H9 (cell line): ENCODE measurements at regions not wholly inside any gene's neighbourhood (a gene's known extent, or its start where the extent isn't known, plus 50 kb on each side); places are given as distances from the start of the nearest gene placed in this dataset.

ENCODE experiments used
- DNase-seq: peaks from one replicate; pipeline ENCODE4 v3.0.0-alpha.2; 2017
- H2AFZ ChIP-seq: one replicate; pipeline ENCODE4 v1.6.1; 2013; ENCODE audit warnings: mild to moderate bottlenecking, low read length, control low read depth, moderate library complexity
- H2AK5ac ChIP-seq: 2 replicates; pipeline ENCODE4 v1.6.1; 2013; ENCODE audit warnings: low read length, control low read depth, mixed read lengths; ENCODE audit not compliant: insufficient read length
- H2BK120ac ChIP-seq: one replicate; pipeline ENCODE4 v1.6.1; 2013; ENCODE audit warnings: low read depth, mild to moderate bottlenecking, low read length, control low read depth, inconsistent platforms; ENCODE audit not compliant: poor library complexity, severe bottlenecking
- H2BK12ac ChIP-seq: 2 replicates; pipeline ENCODE4 v1.6.1; 2013; ENCODE audit warnings: low read length, control low read depth, mixed read lengths, low read depth; ENCODE audit not compliant: insufficient read length
- H2BK15ac ChIP-seq: 2 replicates; pipeline ENCODE4 v1.6.1; 2013; ENCODE audit warnings: low read depth, low read length, control low read depth
- H2BK20ac ChIP-seq: one replicate; pipeline ENCODE4 v1.6.1; 2013; ENCODE audit warnings: low read depth, mild to moderate bottlenecking, low read length, control low read depth, inconsistent platforms; ENCODE audit not compliant: poor library complexity, severe bottlenecking
- H2BK5ac ChIP-seq: 2 replicates; pipeline ENCODE4 v1.6.1; 2013; ENCODE audit warnings: low read length, control low read depth, mixed read lengths; ENCODE audit not compliant: insufficient read length
- H3K14ac ChIP-seq: 2 replicates; pipeline ENCODE4 v1.6.1; 2013; ENCODE audit warnings: low read length, control low read depth; ENCODE audit not compliant: insufficient read depth
- H3K18ac ChIP-seq: 2 replicates; pipeline ENCODE4 v1.6.1; 2013; ENCODE audit warnings: low read depth, mild to moderate bottlenecking, mixed read lengths, low read length, control low read depth; ENCODE audit not compliant: insufficient read length
- H3K23ac ChIP-seq: 2 replicates; pipeline ENCODE4 v1.6.1; 2013; ENCODE audit warnings: low read length, control low read depth, mixed read lengths, low read depth; ENCODE audit not compliant: insufficient read length
- H3K23me2 ChIP-seq: 2 replicates; pipeline ENCODE4 v1.6.1; 2013; ENCODE audit warnings: low read depth, mild to moderate bottlenecking, mixed read lengths, low read length, control low read depth; ENCODE audit not compliant: insufficient read length, poor library complexity, severe bottlenecking
- H3K27ac ChIP-seq: 2 replicates; pipeline ENCODE4 v1.5.1; 2013; ENCODE audit warnings: low read length, control low read depth, mixed read lengths, low read depth; ENCODE audit not compliant: insufficient read length
- H3K27me3 ChIP-seq: 2 replicates; pipeline ENCODE4 v1.6.1; 2013; ENCODE audit warnings: low read length, control low read depth, inconsistent platforms; ENCODE audit not compliant: insufficient read depth
- H3K4ac ChIP-seq: 2 replicates; pipeline ENCODE4 v1.6.1; 2013; ENCODE audit warnings: low read depth, mild to moderate bottlenecking, control low read depth, inconsistent platforms, low read length, moderate library complexity
- H3K4me1 ChIP-seq: 2 replicates; pipeline ENCODE4 v1.6.1; 2013; ENCODE audit warnings: low read length, control low read depth, inconsistent platforms; ENCODE audit not compliant: insufficient read depth
- H3K4me2 ChIP-seq: 2 replicates; pipeline ENCODE4 v1.6.1; 2013; ENCODE audit warnings: low read length, control low read depth, mixed read lengths; ENCODE audit not compliant: insufficient read length, insufficient read depth
- H3K56ac ChIP-seq: 2 replicates; pipeline ENCODE4 v1.6.1; 2013; ENCODE audit warnings: low read depth, mild to moderate bottlenecking, mixed read lengths, low read length, control low read depth; ENCODE audit not compliant: insufficient read length
- H3K79me1 ChIP-seq: 2 replicates; pipeline ENCODE4 v1.6.1; 2013; ENCODE audit warnings: low read depth, mild to moderate bottlenecking, moderate library complexity, low read length, control low read depth, inconsistent platforms; ENCODE audit not compliant: insufficient read depth, poor library complexity, severe bottlenecking
- H3K79me2 ChIP-seq: 2 replicates; pipeline ENCODE4 v1.6.1; 2013; ENCODE audit warnings: low read length, control low read depth, inconsistent platforms; ENCODE audit not compliant: insufficient read depth
- H3K9ac ChIP-seq: 2 replicates; pipeline ENCODE4 v1.6.1; 2013; ENCODE audit warnings: low read length, control low read depth, mixed read lengths; ENCODE audit not compliant: insufficient read length; ENCODE audit errors: extremely low read depth
- H3K9me3 ChIP-seq: one replicate; pipeline ENCODE4 v1.6.1; 2013; ENCODE audit warnings: low read depth, low read length, inconsistent platforms; ENCODE audit not compliant: control insufficient read depth
- H3T11ph ChIP-seq: one replicate; pipeline ENCODE4 v1.6.1; 2013; ENCODE audit warnings: mild to moderate bottlenecking, low read length, control low read depth, inconsistent platforms
- H4K20me1 ChIP-seq: one replicate; pipeline ENCODE4 v1.6.1; 2013; ENCODE audit not compliant: control insufficient read depth, insufficient read length, insufficient read depth
- H4K5ac ChIP-seq: 2 replicates; pipeline ENCODE4 v1.6.1; 2013; ENCODE audit warnings: low read depth, mild to moderate bottlenecking, mixed read lengths, low read length, control low read depth; ENCODE audit not compliant: insufficient read length
- H4K8ac ChIP-seq: replicated peaks from 2 replicates; pipeline ENCODE4 v1.6.1; 2013; ENCODE audit warnings: low read length, control low read depth, mixed read lengths, low read depth; ENCODE audit not compliant: insufficient read length
- H4K91ac ChIP-seq: 2 replicates; pipeline ENCODE4 v1.6.1; 2013; ENCODE audit warnings: low read depth, mild to moderate bottlenecking, moderate library complexity, mixed read lengths, low read length, control low read depth; ENCODE audit not compliant: insufficient read length
- H3K27ac Mint-ChIP-seq, 3 experiments: 2 replicates in 2 of 3; 3 replicates in 1 of 3; pipeline ENCODE4 v1.8.0; 2020 to 2021; ENCODE audit warnings: mixed read lengths in 3 of 3, mild to moderate bottlenecking in 1 of 3, moderate library complexity in 1 of 3
- H3K27me3 Mint-ChIP-seq: 2 replicates; pipeline ENCODE4 v1.8.0; 2021; ENCODE audit warnings: low read depth, mild to moderate bottlenecking, moderate library complexity, mixed read lengths
- H3K36me3 Mint-ChIP-seq, 3 experiments: 2 replicates in 2 of 3; 3 replicates in 1 of 3; pipeline ENCODE4 v1.8.0; 2020 to 2021; ENCODE audit warnings: low read depth in 3 of 3, mixed read lengths in 3 of 3; ENCODE audit not compliant: insufficient read depth in 1 of 3
- H3K4me1 Mint-ChIP-seq, 2 experiments: 2 replicates each; pipeline ENCODE4 v1.8.0; 2020; ENCODE audit warnings: mixed read lengths in 2 of 2
- H3K4me3 Mint-ChIP-seq, 2 experiments: 2 replicates in 1 of 2; 3 replicates in 1 of 2; pipeline ENCODE4 v1.8.0; 2020 to 2021; ENCODE audit warnings: mild to moderate bottlenecking in 2 of 2, mixed read lengths in 2 of 2, moderate library complexity in 1 of 2
- H3K9me3 Mint-ChIP-seq, 2 experiments: 2 replicates in 1 of 2; 3 replicates in 1 of 2; pipeline ENCODE4 v1.8.0; 2020; ENCODE audit warnings: mild to moderate bottlenecking in 2 of 2, mixed read lengths in 2 of 2, moderate library complexity in 1 of 2
- CTCF ChIP-seq: fragments of 200-600 bp; sonication (generic); conservative IDR thresholded peaks from 3 replicates; pipeline ENCODE4 v1.8.0; 2021; ENCODE audit warnings: antibody characterized with exemption, mild to moderate bottlenecking
- WGBS: extraction: QIAGEN DNeasy Blood & Tissue Kit; methylation state at CpG from one replicate; pipeline ENCODE4 v1.1.7; 2013; ENCODE audit warnings: missing lambda C conversion rate, low lambda C conversion rate, mixed read lengths; ENCODE audit not compliant: insufficient read length; ENCODE audit errors: extremely low coverage; 5-methylcytosine and 5-hydroxymethylcytosine counted together

DNA sequence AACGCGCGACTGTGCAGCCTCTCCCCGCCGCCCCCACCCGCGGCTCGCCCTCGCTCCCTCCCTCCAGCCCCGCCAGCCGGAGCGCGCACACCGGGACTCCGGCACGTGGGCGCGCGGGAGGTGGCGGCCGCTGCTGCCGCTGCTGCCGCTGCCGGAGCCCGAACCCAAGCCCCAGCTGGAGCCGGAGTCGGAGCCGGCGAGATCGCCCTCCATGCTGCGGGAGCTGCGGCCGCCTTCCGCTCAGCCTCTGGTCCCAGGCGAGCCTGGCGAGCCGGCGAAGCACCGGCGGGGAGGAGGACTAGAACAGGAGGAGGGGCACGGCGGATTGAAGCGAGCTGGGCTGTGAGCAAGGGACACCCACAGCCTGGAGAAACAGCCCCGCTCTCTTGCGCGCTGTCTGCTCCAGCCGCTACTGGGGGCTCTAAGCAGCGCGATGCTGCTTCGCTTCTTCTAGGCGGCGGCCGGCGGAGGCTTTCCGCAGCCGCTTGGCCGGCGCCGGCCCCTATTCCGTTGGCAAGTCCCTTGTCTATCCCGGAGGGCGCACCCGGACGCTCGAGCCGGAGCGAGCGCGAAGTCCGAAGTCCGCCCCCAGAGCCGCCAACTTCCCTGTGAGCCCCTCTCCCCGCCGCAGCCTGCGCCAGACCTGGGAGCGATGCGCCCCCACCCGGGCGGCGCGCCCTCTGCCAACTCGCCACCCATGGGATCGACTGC is 598.7 kb upstream of the SGCD start:
- Histone ChIP-seq H3K79me2 (no peaks in the 10 kb centered on the region), H3T11ph (no peak overlapping the region), H3K23me2 (peaks cover 22% of the 10 kb centered on the region), H3K27me3 (peaks cover 39% of the 10 kb centered on the region), H3K9me3 (no peaks in the 10 kb centered on the region), H4K5ac (no peak overlapping the region), H2AK5ac (no peak overlapping the region), H3K23ac (no peak overlapping the region), H3K4me2 (peak overlapping the region; percentile 91), H2BK120ac (no peak overlapping the region), H4K20me1 (no peaks in the 10 kb centered on the region), H2BK15ac (no peak overlapping the region), H3K27ac (no peak overlapping the region), H2BK5ac (no peak overlapping the region), H2AFZ (no peak overlapping the region), H2BK20ac (no peak overlapping the region), H3K9ac (no peak overlapping the region), H4K8ac (no peak overlapping the region), H3K4ac (no peak overlapping the region), H2BK12ac (no peak overlapping the region), H3K14ac (no peak overlapping the region; the same call in 1 of the 2 replicates), H4K91ac (no peak overlapping the region), H3K4me1 (no peaks in the 10 kb centered on the region), H3K18ac (no peak overlapping the region), H3K79me1 (no peaks in the 10 kb centered on the region), H3K56ac (no peak overlapping the region)
- no peaks in the 10 kb centered on the region; a peak in 1 of 7 replicates for H3K36me3 Mint-ChIP-seq
- H3K27ac Mint-ChIP-seq = no peak overlapping the region
- peak overlapping the region; percentile 61 to 86 for H3K4me3 Mint-ChIP-seq
- no CpG with 5 or more reads among the region's 83 CpGs for WGBS
- no peak; the same call in 2 of the 3 replicates for TF ChIP-seq CTCF
- peak; percentile 72 for DNase-seq
- peaks cover 10 to 17% of the 10 kb centered on the region in 2 experiments for H3K4me1 Mint-ChIP-seq
- no peaks in the 10 kb centered on the region; a peak in 1 of 5 replicates for H3K9me3 Mint-ChIP-seq
- H3K27me3 Mint-ChIP-seq = peaks cover 97% of the 10 kb centered on the region
